Astrocyte of the spinal cord (primary cell): ENCODE measurements at regions not wholly inside any gene's neighbourhood (a gene's known extent, or its start where the extent isn't known, plus 50 kb on each side); places are given as distances from the start of the nearest gene placed in this dataset.

ENCODE experiments used
- DNase-seq: peaks from one replicate; pipeline ENCODE4 v3.0.0; 2011; ENCODE audit warnings: low read depth, low spot score
- H3K4me3 ChIP-seq: 2 replicates; pipeline ENCODE4 v1.5.1; 2011; ENCODE audit warnings: low read depth, mild to moderate bottlenecking, low read length, moderate library complexity
- CTCF ChIP-seq: IDR thresholded peaks from 2 replicates; pipeline ENCODE4 v1.5.1; 2012; ENCODE audit warnings: low read depth, mild to moderate bottlenecking, low read length, inconsistent platforms
- in situ Hi-C: cut with HindIII; loops from 2 replicates; pipeline ENCODE4 v1.10.0; 2017; ENCODE audit warnings: low sequenced_read_pairs

- no peak overlapping the region for H3K4me3 ChIP-seq
- no peak for TF ChIP-seq CTCF
- in situ Hi-C loops = no loop called here
- DNase-seq = no peak
Observed at GRCh38 chr10:78766603-78767002, 302.2 kb upstream of the ZMIZ1 start.

GRCh38 chr10:78768041-78768835 lies 300.5 kb upstream of the ZMIZ1 start:
- H3K4me3 ChIP-seq = no peak overlapping the region
- no peak for DNase-seq
- TF ChIP-seq CTCF = no peak
- in situ Hi-C loops = no loop called here

- TF ChIP-seq CTCF = no peak
- H3K4me3 ChIP-seq = no peak overlapping the region
- in situ Hi-C loops = no loop called here
- DNase-seq = no peak
Observed at GRCh38 chr10:78768876-78769275, 299.9 kb upstream of the ZMIZ1 start.

- no peak for DNase-seq
- no peak for TF ChIP-seq CTCF
- in situ Hi-C loops = no loop called here
- H3K4me3 ChIP-seq = no peak overlapping the region
Observed at GRCh38 chr10:78769526-78769925, 299.2 kb upstream of the ZMIZ1 start.

- H3K4me3 ChIP-seq = no peak overlapping the region
- no peak for DNase-seq
- no peak for TF ChIP-seq CTCF
Observed at GRCh38 chr10:78770167-78771090, 298.3 kb upstream of the ZMIZ1 start.

GRCh38 chr10:78771260-78771659 lies 297.5 kb upstream of the ZMIZ1 start:
- TF ChIP-seq CTCF = no peak
- in situ Hi-C loops = no loop called here
- no peak overlapping the region for H3K4me3 ChIP-seq
- no peak for DNase-seq

More at GRCh38 chr10:78770167-78771090, 298.3 kb upstream of the ZMIZ1 start:
- in situ Hi-C loops = no loop called here
